AG10803 (cell line): ENCODE measurements at regions not wholly inside any gene's neighbourhood (a gene's known extent, or its start where the extent isn't known, plus 50 kb on each side); places are given as distances from the start of the nearest gene placed in this dataset.

Source experiments
- DNase-seq: peaks from one replicate; pipeline ENCODE4 v3.0.0; 2010; ENCODE audit warnings: low read depth
- H3K4me3 ChIP-seq: 2 replicates; pipeline ENCODE4 v1.5.1; 2011; ENCODE audit warnings: mild to moderate bottlenecking, low read length, control low read depth
- CTCF ChIP-seq: conservative IDR thresholded peaks from 2 replicates; pipeline ENCODE4 v1.5.1; 2011; ENCODE audit warnings: mild to moderate bottlenecking, low read length, control low read depth, inconsistent platforms

- DNase-seq: no peak
- TF ChIP-seq CTCF: no peak
Measured at GRCh38 chr4:134388351-134388750, 186.8 kb upstream of the PABPC4L start.

GRCh38 chr4:134382478-134383227, 181.1 kb upstream of the PABPC4L start:
- no peak overlapping the region for H3K4me3 ChIP-seq

More at GRCh38 chr4:134388351-134388750, 186.8 kb upstream of the PABPC4L start:
- no peak overlapping the region for H3K4me3 ChIP-seq

GRCh38 chr4:134375775-134376174, 174.2 kb upstream of the PABPC4L start:
- no peak for TF ChIP-seq CTCF
- no peak overlapping the region for H3K4me3 ChIP-seq
- DNase-seq: no peak

More at GRCh38 chr4:134382478-134383227, 181.1 kb upstream of the PABPC4L start:
- DNase-seq: no peak
- no peak for TF ChIP-seq CTCF

- peak; percentile 53 for DNase-seq
- H3K4me3 ChIP-seq: no peak overlapping the region
- no peak for TF ChIP-seq CTCF
Measured at GRCh38 chr4:134365852-134366251, 164.3 kb upstream of the PABPC4L start.

GRCh38 chr4:134364928-134365327, 163.3 kb upstream of the PABPC4L start:
- DNase-seq: no peak
- TF ChIP-seq CTCF: no peak
- no peak overlapping the region for H3K4me3 ChIP-seq

GRCh38 chr4:134345244-134345643, 143.7 kb upstream of the PABPC4L start:
- H3K4me3 ChIP-seq: no peak overlapping the region
- no peak for DNase-seq
- TF ChIP-seq CTCF: no peak

- no peak overlapping the region for H3K4me3 ChIP-seq
- TF ChIP-seq CTCF: no peak
- DNase-seq: no peak
Measured at GRCh38 chr4:134343656-134344055, 142.1 kb upstream of the PABPC4L start.
